Right renal cortex interstitium (tissue), 3 donors: ENCODE measurements at regions not wholly inside any gene's neighbourhood (a gene's known extent, or its start where the extent isn't known, plus 50 kb on each side); places are given as distances from the start of the nearest gene placed in this dataset.

Experiments
- DNase-seq, 3 donors: peaks; one replicate each; pipeline ENCODE4 v3.0.0-alpha.2; 2013; ENCODE audit warnings: low read depth in 3 of 3, low spot score in 2 of 3

GRCh38 chr7:84354030-84354429 is 159.4 kb upstream of the SEMA3A start:
- DNase-seq, result no peak

GRCh38 chr7:84339306-84339705 is 144.7 kb upstream of the SEMA3A start:
- no peak for DNase-seq

DNA sequence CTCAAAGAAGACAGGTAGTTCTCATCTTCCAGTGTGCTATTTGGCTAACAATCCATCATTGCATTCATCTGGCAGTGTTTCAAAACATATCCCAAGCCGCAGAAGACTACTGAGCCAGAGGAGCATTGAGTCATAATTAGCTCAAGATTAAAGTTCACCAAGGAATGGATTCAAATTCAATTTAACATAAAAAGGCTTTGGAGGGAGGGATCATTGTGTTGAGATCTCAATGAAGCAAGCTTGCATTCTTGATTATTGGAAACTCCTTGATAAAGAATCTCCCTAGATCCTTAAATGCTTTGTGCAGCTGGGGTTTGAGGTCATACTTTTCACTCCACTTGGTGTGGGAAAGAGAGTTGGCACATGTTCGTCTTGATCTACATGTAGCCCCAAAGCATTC is 142.8 kb upstream of the SEMA3A start:
- no peak for DNase-seq

- no peak for DNase-seq
These were observed 142.2 kb upstream of the SEMA3A start for GRCh38 chr7:84336766-84337165.

DNA sequence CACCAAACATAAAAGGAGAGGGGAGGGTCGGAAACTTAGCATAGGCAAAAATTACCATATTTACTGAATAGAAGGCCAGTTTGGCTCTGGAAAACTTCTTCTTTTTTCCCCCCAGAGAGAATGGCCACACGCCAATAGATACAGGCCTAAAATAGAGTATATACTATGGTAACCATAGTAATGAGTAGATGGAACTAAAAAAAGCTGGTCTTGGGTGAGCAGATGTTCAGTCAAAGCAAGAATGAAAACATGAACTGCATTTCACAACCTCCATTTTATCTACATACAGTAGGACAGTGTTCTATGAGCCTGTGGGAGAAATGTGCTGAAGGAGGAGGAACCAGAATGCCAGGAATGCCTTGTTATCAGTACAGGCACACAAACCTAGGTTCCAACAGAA is 141.7 kb upstream of the SEMA3A start:
- no peak for DNase-seq

DNA sequence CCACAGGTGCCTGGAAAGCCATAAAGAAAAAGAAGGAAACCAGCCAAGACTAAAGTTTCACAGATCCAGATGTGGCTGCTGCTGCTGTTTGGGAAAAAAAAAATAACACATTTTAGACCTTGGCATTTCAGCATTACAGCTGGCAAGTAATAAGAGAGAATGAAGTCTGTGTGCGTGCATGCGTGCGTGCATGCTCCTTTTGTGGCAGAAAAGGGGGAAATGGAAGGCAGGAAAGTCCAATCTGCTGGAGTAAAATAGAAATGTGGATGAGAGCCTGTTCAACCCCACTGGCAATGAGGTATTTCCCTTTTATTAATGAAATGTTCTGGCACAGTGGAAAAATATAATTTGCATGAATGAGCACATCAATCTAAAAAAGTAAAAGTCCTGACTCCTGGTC is 137.0 kb upstream of the SEMA3A start:
- no peak for DNase-seq

DNA sequence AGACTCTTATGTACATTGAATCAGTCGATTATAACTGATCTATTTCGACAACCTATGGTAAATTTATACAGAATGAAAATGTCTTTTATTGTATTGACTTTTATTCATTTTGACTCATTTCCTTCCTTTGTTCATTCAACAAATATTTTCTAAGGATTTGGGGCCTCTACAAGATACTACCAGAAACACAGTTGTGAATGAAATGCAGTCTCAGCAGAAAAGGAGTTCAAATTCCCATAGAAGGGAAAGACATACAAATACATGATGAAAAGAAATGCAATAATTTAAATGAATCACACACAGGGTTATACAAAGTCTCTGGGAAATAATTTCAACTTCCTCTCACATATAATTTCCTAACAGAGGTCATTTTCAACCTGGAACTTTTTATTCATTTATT is 134.0 kb upstream of the SEMA3A start:
- DNase-seq, result no peak

GRCh38 chr7:84324136-84324630 is 129.6 kb upstream of the SEMA3A start:
- no peak for DNase-seq

DNA sequence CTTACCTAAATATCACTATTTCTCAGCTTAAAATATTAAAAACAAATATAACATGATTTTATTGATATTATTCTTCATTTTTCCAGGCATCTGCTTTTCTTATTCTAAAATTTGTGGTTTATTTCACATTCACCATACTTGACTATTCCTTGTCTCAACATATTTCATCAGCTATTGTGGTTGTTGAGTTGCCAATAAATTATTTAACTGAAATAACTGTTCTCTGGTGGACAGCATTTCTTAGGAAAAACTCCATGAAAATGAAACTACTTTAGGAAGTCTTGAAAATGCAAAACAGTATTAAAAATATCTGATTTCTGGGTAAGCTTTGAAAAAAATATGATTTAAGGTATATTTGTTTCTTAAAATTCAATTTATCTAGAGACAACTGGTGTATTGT is 122.9 kb upstream of the SEMA3A start:
- no peak for DNase-seq

- DNase-seq, result no peak
These were observed 119.7 kb upstream of the SEMA3A start for GRCh38 chr7:84314263-84314662.

- DNase-seq, result no peak
These were observed 109.8 kb upstream of the SEMA3A start for GRCh38 chr7:84304407-84304806.

GRCh38 chr7:84302949-84303348 is 108.4 kb upstream of the SEMA3A start:
- no peak for DNase-seq

- no peak for DNase-seq
These were observed 103.0 kb upstream of the SEMA3A start for GRCh38 chr7:84297616-84298015.

GRCh38 chr7:84294847-84295455 is 100.4 kb upstream of the SEMA3A start:
- no peak for DNase-seq

DNA sequence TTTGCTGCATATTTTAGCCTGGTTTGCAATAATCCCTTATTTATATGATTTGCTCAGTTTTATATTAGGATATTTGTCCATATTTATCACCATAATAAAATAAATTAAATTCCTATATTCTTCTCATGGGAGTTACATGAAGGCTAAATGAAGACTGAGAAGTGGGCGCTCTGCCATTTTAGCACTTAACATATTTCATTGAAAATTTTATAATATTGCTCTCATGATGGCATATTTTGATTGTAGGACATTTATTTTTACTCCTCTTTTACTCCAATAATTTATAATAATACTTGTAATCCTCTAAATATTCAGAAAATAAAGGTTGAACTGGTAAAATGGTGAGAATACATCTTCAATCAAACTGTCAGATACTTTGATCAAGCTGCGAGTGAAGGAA is 99.8 kb upstream of the SEMA3A start:
- DNase-seq, result no peak

DNA sequence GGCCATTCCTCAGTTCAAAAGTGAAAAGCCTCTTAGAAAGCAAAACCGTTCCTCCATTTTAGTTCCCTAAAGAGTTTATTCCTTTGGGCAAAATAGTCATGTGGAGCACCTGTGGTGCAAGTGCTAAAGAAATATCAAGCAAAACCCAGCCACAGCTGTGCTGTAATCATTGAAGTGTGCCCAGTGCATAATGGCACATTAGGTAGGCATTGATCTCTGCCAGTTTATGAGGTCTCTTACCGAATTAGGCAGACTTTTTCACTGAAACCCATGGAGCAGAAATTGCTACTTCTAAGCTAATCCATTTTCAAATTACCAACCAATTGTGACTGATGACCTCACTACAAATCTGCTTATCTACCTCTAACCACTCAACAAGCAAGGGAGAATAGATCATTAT is 97.2 kb upstream of the SEMA3A start:
- DNase-seq, result no peak

DNA sequence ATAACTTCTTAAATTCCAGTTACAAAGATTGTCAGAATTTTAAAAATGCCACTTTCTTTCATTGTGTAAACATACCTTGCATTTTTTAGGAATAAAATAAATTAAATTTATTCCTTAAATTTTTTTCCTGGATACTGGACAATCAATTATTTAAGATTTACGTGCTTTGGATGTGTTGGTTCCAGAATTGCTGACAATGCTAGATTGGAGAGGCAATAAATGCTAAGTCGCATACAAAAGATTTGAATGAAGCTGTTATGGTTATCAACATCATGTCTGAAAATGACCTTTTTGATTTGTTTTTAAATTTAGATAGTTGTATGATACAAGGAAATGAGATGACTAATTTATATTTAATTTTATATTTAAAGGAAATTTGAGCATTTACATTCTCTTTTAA is 89.2 kb upstream of the SEMA3A start:
- DNase-seq, result no peak

DNA sequence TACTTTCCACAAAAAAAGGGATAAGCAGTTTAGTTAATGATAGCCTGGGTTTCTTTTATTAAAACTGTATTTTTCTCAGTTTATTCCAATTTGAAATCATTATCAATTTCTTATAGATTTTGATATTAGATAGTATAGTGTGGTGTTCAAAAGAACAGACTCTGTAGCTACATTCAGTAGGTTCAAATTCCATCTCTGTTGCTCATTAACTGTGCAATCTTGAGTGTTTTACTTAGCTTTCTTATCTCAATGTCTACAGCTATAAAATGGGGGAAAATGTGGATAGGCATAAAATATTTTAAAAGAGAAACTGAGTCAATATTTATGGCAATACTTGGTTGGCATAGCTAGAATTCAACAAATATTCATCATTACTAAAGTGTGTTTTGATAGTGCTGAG is 86.9 kb upstream of the SEMA3A start:
- no peak for DNase-seq

- no peak for DNase-seq
These were observed 83.1 kb upstream of the SEMA3A start for GRCh38 chr7:84277628-84278224.

DNA sequence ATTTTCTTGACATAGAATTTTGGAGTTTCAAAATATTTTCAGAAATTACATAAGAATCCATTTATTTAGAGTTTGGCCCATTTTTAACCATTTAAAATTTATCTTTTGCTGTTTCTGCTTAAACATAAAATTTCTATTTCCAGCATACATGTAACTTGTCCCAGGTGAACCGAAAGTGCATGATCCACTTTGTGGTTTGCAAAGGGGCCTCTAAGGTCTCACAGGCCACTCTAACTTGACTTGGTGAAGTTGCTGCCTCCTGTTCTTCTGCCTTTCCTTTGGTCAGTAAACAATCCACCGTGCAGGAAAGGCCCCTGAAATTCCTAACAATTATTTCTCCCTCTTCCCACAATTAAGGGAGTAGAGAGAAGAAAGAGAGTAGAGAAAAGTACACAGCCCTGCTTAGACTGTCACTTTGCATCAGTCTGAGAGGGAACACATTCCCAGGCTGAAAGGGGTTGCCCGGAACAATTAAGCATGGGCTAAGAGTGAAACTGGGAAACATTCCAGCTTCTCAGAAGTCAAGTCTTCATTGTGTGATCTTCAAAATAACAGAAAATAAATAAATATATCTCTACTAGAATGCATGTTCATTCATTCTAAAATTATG is 79.5 kb upstream of the SEMA3A start:
- DNase-seq, result no peak

DNA sequence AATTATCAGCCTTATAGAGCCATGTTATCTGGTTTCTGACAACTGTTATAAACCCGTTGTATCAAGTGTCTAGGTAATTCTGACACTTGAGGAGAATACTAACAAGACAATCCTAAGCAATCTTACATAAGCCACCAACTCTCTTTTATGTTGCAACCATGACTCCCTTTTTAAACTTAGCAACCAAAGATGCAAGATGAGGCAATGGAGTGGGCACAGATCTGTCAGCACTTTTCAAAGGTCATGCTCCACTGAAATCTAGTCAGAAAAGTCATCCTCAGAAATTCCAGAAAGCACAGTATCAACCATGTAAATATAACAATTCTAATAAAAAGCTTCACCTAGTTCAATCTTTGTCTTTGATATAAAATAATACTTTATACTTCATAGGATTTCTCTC is 77.0 kb upstream of the SEMA3A start:
- no peak for DNase-seq

- DNase-seq, result no peak
These were observed 69.8 kb upstream of the SEMA3A start for GRCh38 chr7:84264396-84264795.
